Esophagus muscularis mucosa (tissue), 4 donors: ENCODE measurements at regions not wholly inside any gene's neighbourhood (a gene's known extent, or its start where the extent isn't known, plus 50 kb on each side); places are given as distances from the start of the nearest gene placed in this dataset.

ENCODE experiments used
- CTCF ChIP-seq, 3 experiments: fragments of 200-600 bp in 2 of 3; fragments of 450-650 bp in 1 of 3; sonication (generic) in 2 of 3; IDR thresholded peaks; one replicate each; pipeline ENCODE4 v1.5.1; 2017 to 2019; ENCODE audit warnings: antibody characterized with exemption in 3 of 3, mild to moderate bottlenecking in 2 of 3, moderate library complexity in 1 of 3
- EP300 ChIP-seq: sonication (generic); formaldehyde crosslinking; IDR thresholded peaks from one replicate; pipeline ENCODE4 v1.6.1; 2017; ENCODE audit warnings: antibody characterized with exemption
- POLR2A ChIP-seq: fragments of 450-650 bp; IDR thresholded peaks from one replicate; pipeline ENCODE4 v1.6.1; 2017; ENCODE audit warnings: antibody characterized with exemption, moderate library complexity, mild to moderate bottlenecking, low read depth
- POLR2AphosphoS5 ChIP-seq, 2 donors: sonication (generic); formaldehyde crosslinking; IDR thresholded peaks; one replicate each; pipeline ENCODE4 v1.6.1; 2017; ENCODE audit warnings: antibody characterized with exemption in 2 of 2

- TF ChIP-seq CTCF (IDR thresholded peaks at IDR 0.05) = no peak
- no peak for TF ChIP-seq POLR2A
- no peak for TF ChIP-seq POLR2AphosphoS5 (IDR thresholded peaks at IDR 0.05)
- TF ChIP-seq EP300 = no peak
These were observed 801.5 kb upstream of the SPRY2 start for GRCh38 chr13:81142306-81142999.
